Hematopoietic multipotent progenitor cell (in vitro differentiated cells): ENCODE measurements at regions not wholly inside any gene's neighbourhood (a gene's known extent, or its start where the extent isn't known, plus 50 kb on each side); places are given as distances from the start of the nearest gene placed in this dataset.
"Not testable (repeated sequence)": the region's sequence is repeated elsewhere in the genome, so short reads cannot be mapped to it uniquely, and the experiment has no call there.

Experiments used
- DNase-seq, 3 donors: peaks; one replicate each; pipeline ENCODE4 v3.0.0-alpha.2; 2011 to 2015; ENCODE audit warnings: low read depth in 2 of 3, low spot score in 2 of 3

DNA sequence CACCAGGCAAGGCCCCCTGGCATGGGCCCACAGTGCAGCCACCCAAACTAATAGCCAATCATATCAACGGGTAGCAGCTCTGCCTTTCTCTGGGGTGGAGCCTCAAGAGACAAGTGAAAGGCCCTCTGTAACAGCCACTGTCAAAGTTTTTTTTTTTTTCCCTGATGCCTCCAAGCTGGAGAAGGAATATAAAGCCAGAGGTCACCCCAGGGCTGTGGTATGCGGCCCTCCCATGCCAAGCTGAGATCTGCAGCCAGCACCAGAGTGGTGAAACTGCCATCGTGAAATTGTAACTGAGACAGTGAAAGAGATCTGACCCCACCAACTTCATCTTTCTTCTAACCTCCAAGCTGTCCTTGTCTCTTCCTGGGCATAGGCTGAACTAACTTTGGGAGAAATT lies 407.0 kb downstream of the KLHL4 start:
- DNase-seq, result no peak

GRCh38 chrX:87941841-87942240 lies 424.2 kb downstream of the KLHL4 start:
- DNase-seq, result peak in 2 of 3 donors; percentile 13 to 31

GRCh38 chrX:87961471-87961870 lies 443.9 kb downstream of the KLHL4 start:
- no peak for DNase-seq

DNA sequence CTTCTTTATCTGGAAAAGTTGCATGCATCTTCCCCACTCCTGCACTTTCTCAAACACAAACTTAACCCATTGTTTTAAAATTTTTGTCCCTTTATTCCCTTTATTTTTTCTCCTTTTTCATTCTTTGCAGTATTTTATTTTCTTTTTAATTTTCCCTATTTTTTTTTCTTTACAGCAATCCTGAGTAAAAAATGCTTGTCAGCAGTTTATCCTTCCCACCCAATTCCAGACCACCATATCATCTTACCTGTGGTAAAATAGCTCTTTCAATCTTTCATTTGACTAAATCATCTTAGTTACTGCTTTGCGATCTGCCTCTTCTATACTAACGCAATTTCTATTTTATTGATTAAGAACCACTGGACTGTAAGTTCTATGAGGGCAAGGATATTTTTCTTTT lies 450.5 kb downstream of the KLHL4 start:
- no peak for DNase-seq

DNA sequence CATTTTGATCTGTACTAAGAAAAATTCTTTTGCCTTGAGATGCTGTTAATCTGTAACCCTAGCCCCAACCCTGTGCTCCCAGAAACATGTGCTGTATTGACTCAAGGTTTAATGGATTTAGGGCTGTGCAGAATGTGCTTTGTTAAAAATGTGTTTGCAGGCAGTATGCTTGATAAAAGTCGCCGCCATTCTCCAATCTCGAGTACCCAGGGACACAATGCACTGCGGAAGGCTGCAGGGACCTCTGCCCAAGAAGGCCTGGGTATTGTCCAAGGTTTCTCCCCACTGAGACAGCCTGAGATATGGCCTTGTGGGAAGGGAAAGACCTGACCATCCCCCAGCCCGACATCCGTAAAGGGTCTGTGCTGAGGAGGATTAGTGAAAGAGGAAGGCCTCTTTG lies 454.5 kb downstream of the KLHL4 start:
- not testable (repeated sequence) for DNase-seq

GRCh38 chrX:87975365-87975764 lies 457.8 kb downstream of the KLHL4 start:
- no peak for DNase-seq

- not testable (repeated sequence) for DNase-seq
Observed at GRCh38 chrX:88007873-88008272, 490.3 kb downstream of the KLHL4 start.

DNA sequence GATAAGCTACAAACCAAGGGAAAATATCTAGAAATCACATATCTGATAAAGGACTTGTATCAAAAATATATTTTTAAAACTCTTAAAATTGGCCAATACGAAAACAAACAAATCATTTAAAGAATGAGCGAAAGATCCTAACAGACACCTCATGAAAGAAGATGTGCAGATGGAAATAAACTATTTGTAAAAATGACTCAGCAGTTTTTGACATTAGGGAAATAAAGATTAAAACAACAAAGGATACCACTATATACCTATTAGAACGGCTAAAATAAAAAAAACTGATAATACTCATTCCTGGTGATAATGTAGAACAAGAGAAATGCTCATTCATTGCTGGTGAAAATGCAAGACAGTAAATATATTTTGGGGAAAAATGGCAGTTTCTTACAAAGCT lies 506.4 kb downstream of the KLHL4 start:
- DNase-seq, result no peak

GRCh38 chrX:88072339-88073030 lies 554.9 kb downstream of the KLHL4 start:
- no peak for DNase-seq

DNA sequence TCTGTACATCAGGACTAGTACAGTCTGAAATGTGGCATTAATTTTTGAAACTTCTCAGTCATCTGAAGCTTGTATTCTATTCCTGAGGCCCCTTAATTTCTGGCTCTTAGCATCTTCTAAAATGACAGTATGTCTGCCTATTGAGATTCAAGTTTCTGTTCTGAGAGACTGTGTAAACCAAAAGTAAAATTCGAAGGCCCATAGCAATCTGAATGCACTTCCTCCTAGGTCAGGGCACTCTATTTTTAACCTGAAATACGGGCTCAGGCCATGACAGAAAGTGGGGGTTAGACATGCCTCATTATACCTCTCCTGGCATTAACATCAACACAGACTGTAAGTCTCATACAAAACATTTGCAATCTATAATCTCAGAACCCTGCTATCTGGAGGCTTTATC lies 584.4 kb downstream of the KLHL4 start:
- no peak for DNase-seq

GRCh38 chrX:88135735-88136134 lies 611.3 kb upstream of the CPXCR1 start:
- no peak for DNase-seq

DNA sequence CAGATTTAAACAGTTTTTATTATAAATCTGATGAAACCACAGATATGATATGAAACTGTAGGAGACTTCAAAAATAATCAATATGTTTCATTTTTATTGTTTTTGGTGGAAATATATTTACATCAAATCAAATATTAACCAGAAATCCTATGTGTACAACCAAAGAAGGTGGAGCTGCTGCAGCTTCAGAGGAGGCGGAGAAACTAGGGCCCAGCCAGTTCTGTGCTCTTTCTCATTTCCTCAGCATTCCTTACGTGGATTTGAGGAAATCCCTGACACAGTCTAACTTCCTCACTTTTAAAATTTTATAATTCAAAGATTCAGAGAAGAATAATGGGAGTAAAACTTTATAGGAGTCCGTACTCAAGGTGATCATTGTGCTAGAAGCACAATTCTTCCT lies 610.7 kb upstream of the CPXCR1 start:
- DNase-seq, result no peak

- no peak for DNase-seq
Observed at GRCh38 chrX:88146577-88146976, 600.4 kb upstream of the CPXCR1 start.

DNA sequence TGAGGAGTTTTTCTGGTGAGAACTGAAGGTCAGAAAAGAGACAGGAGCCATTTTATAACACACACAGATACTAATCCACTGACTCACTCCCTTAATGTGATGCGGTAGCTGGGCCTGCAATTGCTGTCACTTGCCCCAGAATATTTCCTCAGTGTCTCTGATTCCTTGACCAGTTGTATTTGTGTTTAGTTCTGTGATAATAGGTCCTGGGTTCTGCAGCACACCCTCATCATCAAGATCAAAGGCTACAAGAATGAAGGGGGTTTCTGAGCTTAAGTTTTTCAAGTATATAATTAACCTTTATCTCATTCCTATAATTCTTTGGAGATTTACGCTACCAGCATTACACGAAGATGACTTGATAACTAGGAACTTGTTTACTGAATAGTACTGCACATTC lies 576.5 kb upstream of the CPXCR1 start:
- no peak for DNase-seq

DNA sequence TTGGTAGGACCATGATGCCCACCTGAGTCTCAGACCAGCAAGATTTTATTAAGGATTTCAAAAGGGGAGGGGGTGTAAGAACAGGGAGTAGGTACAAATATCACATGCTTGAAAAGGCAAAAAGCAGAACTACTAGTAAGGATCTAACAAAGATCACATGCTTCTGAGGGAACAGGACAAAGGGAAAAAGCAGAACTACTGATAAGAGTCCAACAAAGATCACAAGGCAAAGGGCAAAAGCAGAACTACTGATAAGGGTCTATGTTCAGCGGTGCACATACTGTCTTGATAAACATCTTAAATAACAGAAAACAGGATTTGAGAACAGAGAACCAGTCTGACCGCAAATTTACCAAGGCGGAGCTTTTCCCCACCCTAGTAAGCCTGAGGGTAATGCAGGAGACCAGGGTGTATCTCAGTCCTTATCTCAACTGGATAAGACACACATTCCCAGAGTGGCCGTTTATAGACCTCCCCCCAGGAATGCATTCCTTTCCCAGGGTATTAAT lies 573.0 kb upstream of the CPXCR1 start:
- DNase-seq, result not testable (repeated sequence)

DNA sequence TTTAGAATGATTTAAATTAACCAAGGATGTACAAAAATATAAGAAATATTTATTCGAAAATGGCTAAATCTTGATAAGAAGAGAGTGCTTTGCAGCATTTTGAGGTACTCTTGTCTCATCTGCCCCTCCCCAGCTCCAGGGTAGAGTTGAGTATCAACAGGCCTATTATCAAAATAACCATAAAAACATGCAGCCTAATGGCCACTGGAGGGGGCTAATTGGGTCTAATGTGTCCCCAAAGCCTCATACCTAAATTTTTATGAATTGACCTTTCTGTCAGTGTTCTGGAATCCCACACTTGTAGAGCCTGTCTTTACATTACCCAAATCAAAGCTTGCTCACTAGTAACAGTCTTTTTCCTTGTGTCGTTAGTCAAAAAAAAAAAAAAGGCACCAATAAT lies 544.9 kb upstream of the CPXCR1 start:
- no peak for DNase-seq

GRCh38 chrX:88244066-88244465 lies 503.0 kb upstream of the CPXCR1 start:
- DNase-seq, result no peak

DNA sequence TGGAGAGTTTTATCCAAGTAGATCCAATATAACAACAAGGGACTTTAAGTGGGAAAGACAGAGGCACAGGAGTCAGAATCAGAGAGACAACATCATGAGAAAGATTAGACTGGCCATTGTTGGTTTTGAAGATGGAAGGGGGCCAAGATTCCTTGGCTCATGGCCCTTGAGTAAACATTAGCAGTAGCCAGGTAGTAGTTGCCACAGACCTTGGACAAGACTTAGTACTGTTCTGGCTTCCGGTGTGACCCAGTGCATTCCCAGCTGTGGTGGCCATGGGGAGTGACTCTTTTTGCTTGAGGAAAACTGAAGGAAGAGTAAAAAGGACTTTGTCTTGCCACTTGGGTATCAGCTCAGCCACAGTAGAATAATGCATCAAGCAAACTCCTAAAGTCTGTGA lies 462.2 kb upstream of the CPXCR1 start:
- DNase-seq, result no peak

DNA sequence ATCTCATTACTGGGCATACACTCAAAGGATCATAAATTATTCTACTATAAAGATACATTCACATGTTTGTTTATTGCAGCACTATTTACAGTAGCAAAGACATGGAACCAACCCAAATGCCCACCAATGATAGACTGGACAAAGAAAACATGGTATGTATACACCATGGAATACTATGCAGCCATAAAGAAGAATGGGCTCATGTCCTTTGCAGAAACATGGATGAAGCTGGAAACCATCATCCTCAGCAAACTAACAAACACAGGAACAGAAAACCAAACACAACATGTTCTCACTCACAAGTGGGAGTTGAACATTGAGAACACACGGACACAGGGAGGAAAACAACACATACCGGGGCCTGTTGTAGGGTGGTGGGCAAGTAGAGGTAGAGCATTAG lies 433.1 kb upstream of the CPXCR1 start:
- DNase-seq, result not testable (repeated sequence)

DNA sequence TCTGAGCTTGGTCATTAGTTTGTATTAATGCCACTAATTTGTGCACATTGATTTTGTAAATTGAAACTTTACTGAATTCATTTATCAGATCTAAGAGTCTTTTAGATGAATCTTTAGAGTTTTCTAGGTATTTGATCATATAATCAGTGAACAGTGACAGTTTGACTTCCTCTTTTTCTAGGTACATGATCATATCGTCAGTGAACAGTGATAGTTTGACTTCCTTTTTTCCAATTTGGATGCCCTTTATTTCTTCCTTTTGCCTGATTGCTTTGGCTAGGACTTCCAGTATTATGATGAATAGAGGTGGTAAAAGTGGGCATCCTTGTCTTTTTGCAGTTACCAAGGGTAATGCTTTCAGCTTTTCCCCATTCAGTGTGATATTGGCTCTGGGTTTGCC lies 421.4 kb upstream of the CPXCR1 start:
- no peak for DNase-seq

DNA sequence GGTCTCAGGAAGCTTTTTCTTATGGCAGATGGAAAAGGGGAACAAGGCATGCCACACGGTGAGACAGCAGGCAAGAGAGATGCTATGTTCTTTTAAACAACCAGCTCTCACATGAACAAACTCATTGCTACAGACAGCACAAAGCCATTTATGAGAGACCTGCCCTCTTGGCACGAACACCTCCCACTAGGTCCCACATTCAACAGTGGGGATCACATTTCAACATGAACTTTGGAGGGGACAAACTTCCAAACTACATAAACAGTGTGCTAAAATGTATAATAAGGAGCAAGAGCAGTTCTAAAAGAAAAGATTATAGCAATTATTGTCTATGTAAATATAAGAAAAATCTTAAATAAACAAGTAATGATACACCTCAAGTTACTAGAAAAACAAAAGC lies 391.8 kb upstream of the CPXCR1 start:
- DNase-seq, result no peak

DNA sequence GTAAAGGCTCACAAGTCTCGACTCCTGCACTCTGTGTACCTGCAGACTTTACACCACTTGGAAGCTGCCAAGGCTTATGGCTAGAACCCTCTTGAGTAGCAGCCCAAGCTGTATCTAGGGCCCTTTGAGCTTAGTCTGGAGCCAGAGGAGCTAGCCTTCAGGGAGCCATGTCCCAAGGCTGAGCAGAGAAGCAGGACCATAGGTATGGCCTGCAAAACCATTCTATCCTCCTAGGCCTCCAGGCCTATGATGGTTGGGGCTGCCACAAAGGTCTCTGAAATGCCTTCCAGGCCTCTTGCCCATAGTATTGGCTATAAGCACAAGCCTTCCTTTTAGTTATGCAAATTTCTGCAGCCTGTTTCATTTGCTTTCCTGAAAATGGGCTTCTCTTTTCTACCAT lies 380.7 kb upstream of the CPXCR1 start:
- no peak for DNase-seq

DNA sequence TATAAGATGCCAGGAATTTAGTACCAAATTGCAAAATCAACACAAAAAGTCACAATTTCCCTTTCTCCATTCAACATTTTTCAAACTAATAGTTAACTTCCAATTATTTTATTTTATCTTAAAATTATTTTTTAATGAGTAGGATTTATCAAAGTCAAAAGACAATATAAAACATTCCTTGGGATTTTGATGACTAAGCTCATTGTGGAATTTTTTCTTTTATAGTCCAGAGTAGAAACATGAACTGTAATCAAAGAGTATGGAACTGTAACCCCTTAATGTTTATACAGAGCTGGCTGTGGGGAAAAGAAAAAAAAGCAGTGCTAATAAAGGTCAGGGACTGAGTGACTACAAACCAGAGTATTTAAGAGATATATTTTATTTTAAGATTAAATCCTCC lies 368.6 kb upstream of the CPXCR1 start:
- DNase-seq, result no peak
